Spleen (tissue), 11 donors: ENCODE measurements at regions not wholly inside any gene's neighbourhood (a gene's known extent, or its start where the extent isn't known, plus 50 kb on each side); places are given as distances from the start of the nearest gene placed in this dataset.
"Not testable (repeated sequence)": the region's sequence is repeated elsewhere in the genome, so short reads cannot be mapped to it uniquely, and the experiment has no call there.

Experiments
- DNase-seq: peaks from one replicate; pipeline ENCODE4 v3.0.0-alpha.2; 2020
- H3K27ac ChIP-seq, 8 donors: fragments of 200-600 bp; sonication (generic) in 7 of 8; 1 replicate in 4 of 8; 2 replicates in 4 of 8; pipeline versions ENCODE4 v1.5.0 to v1.8.0; 2016 to 2021; ENCODE audit warnings: inconsistent platforms in 4 of 8, mild to moderate bottlenecking in 4 of 8, moderate library complexity in 1 of 8
- H3K27me3 ChIP-seq, 7 donors: fragments of 200-600 bp; sonication (generic) in 6 of 7; replicated peaks in 1 of 7; 1 replicate in 4 of 7; 2 replicates in 3 of 7; pipeline versions ENCODE4 v1.5.0 to v1.8.0; 2016 to 2021; ENCODE audit warnings: inconsistent platforms in 3 of 7, mild to moderate bottlenecking in 1 of 7
- H3K36me3 ChIP-seq, 6 donors: fragments of 200-600 bp; sonication (generic) in 5 of 6; 1 replicate in 4 of 6; 2 replicates in 2 of 6; pipeline versions ENCODE4 v1.5.0 to v1.8.0; 2016 to 2021; ENCODE audit warnings: inconsistent platforms in 2 of 6
- H3K4me1 ChIP-seq, 6 donors: fragments of 200-600 bp; sonication (generic) in 5 of 6; 1 replicate in 3 of 6; 2 replicates in 3 of 6; pipeline versions ENCODE4 v1.5.0 to v1.8.0; 2016 to 2021; ENCODE audit warnings: inconsistent platforms in 3 of 6
- H3K4me3 ChIP-seq, 8 donors: fragments of 200-600 bp; sonication (generic) in 7 of 8; 1 replicate in 4 of 8; 2 replicates in 4 of 8; pipeline versions ENCODE4 v1.5.0 to v1.8.0; 2016 to 2021; ENCODE audit warnings: inconsistent platforms in 4 of 8, mild to moderate bottlenecking in 4 of 8, moderate library complexity in 2 of 8
- H3K9me3 ChIP-seq, 8 donors: fragments of 200-600 bp; sonication (generic) in 7 of 8; 1 replicate in 4 of 8; 2 replicates in 4 of 8; pipeline versions ENCODE4 v1.5.0 to v1.8.0; 2016 to 2021; ENCODE audit warnings: inconsistent platforms in 4 of 8
- CTCF ChIP-seq, 11 experiments: fragments of 200-600 bp in 7 of 11; fragments of 450-650 bp in 4 of 11; sonication (generic) in 4 of 11; IDR thresholded peaks in 8 of 11; conservative IDR thresholded peaks in 3 of 11; 1 replicate in 7 of 11; 2 replicates in 4 of 11; pipeline versions ENCODE4 v1.4.0 to v1.8.0; 2016 to 2021; ENCODE audit warnings: antibody characterized with exemption in 11 of 11, inconsistent platforms in 4 of 11, mild to moderate bottlenecking in 1 of 11
- POLR2A ChIP-seq, 3 donors: fragments of 450-650 bp; IDR thresholded peaks; one replicate each; pipeline ENCODE4 v1.5.1; 2017; ENCODE audit warnings: antibody characterized with exemption in 3 of 3, mild to moderate bottlenecking in 1 of 3
- POLR2AphosphoS5 ChIP-seq, 3 donors: sonication (generic); formaldehyde crosslinking; IDR thresholded peaks; one replicate each; pipeline ENCODE4 v1.5.1; 2017; ENCODE audit warnings: antibody characterized with exemption in 3 of 3
- WGBS, 5 donors: extraction: QIAGEN DNeasy Blood & Tissue Kit in 3 of 5; methylation state at CpG; one replicate each; pipeline versions ENCODE4 v1.1.5 to v1.1.7; 2013 to 2018; 5-methylcytosine and 5-hydroxymethylcytosine counted together
- intact Hi-C: fragments of 100-400 bp; cut with DNase I; formaldehyde crosslinking; loops from one replicate; pipeline ENCODE4 v1.15.0; 2023; ENCODE audit warnings: low total_unique reads
- donor health status: healthy with polysubstance abuse.
- donor health status: DM: no; HTN: no; CAD: no; lungs with moderate emphysema.
- donor health status: DM: no; HTN: no; CAD: no.
- donor health status: Bipolar disorder and iron deficiency.
- donor health status: healthy.
- donor health status: DM: no; HTN: no; CAD: no.
- donor health status: DM: yes; HTN: yes; CAD: no.

GRCh38 chr2:203621981-203622515 lies 84.4 kb upstream of the CD28 start:
- peaks cover 0 to 5% (median 0%) of the 10 kb centered on the region in 8 donors for H3K9me3 ChIP-seq
- intact Hi-C loops: no loop called here
- no peaks in the 10 kb centered on the region for H3K27me3 ChIP-seq
- WGBS, 5 donors: 72 to 88% (median 83%) methylated on average over 5 of the region's 5 CpGs
- no peaks in the 10 kb centered on the region for H3K36me3 ChIP-seq
- peaks cover 0 to 7% (median 0%) of the 10 kb centered on the region in 6 donors for H3K4me1 ChIP-seq
- no peak overlapping the region for H3K27ac ChIP-seq
- no peak for TF ChIP-seq CTCF (IDR thresholded peaks at IDR 0.05 in 8 of 11, conservative IDR thresholded peaks at IDR 0.05 in 3 of 11)
- TF ChIP-seq POLR2AphosphoS5 (IDR thresholded peaks at IDR 0.05): no peak
- no peak for TF ChIP-seq POLR2A (IDR thresholded peaks at IDR 0.05)
- no peak for DNase-seq
- no peak overlapping the region for H3K4me3 ChIP-seq

GRCh38 chr2:203623096-203623495 lies 83.3 kb upstream of the CD28 start:
- TF ChIP-seq CTCF (IDR thresholded peaks at IDR 0.05 in 8 of 11, conservative IDR thresholded peaks at IDR 0.05 in 3 of 11) (no peak), POLR2A (IDR thresholded peaks at IDR 0.05) (no peak), POLR2AphosphoS5 (IDR thresholded peaks at IDR 0.05) (no peak)
- Histone ChIP-seq H3K27ac (peak overlapping the region in 5 of 8 donors; percentile 47 to 67 (median 53)), H3K36me3 (no peaks in the 10 kb centered on the region), H3K4me3 (no peak overlapping the region), H3K4me1 (peaks cover 0 to 4% (median 0%) of the 10 kb centered on the region in 6 donors), H3K9me3 (peaks cover 0 to 5% (median 0%) of the 10 kb centered on the region in 8 donors), H3K27me3 (no peaks in the 10 kb centered on the region)
- 81 to 96% (median 87%) methylated on average over 3 of the region's 3 CpGs for WGBS, 5 donors
- DNase-seq: no peak
- intact Hi-C loops: no loop called here

GRCh38 chr2:203623661-203624060 lies 82.8 kb upstream of the CD28 start:
- DNase-seq: no peak
- 42 to 47% (median 45%) methylated on average over 6 of the region's 6 CpGs for WGBS, 5 donors
- Histone ChIP-seq H3K9me3 (peaks cover 0 to 5% (median 0%) of the 10 kb centered on the region in 8 donors), H3K27me3 (no peaks in the 10 kb centered on the region), H3K36me3 (no peaks in the 10 kb centered on the region), H3K4me1 (peaks cover 0 to 4% (median 0%) of the 10 kb centered on the region in 6 donors), H3K4me3 (no peak overlapping the region), H3K27ac (peak overlapping the region in 5 of 8 donors; percentile 47 to 67 (median 53))
- no peak for TF ChIP-seq CTCF (IDR thresholded peaks at IDR 0.05 in 8 of 11, conservative IDR thresholded peaks at IDR 0.05 in 3 of 11)
- TF ChIP-seq POLR2A (IDR thresholded peaks at IDR 0.05): no peak
- no peak for TF ChIP-seq POLR2AphosphoS5 (IDR thresholded peaks at IDR 0.05)
- intact Hi-C loops: no loop called here

- Histone ChIP-seq H3K27ac (peak overlapping the region in 7 of 8 donors; percentile 1 to 55 (median 39)), H3K27me3 (no peaks in the 10 kb centered on the region), H3K9me3 (peaks cover 0 to 5% (median 0%) of the 10 kb centered on the region in 8 donors), H3K4me3 (no peak overlapping the region), H3K36me3 (no peaks in the 10 kb centered on the region), H3K4me1 (peaks cover 0 to 4% (median 0%) of the 10 kb centered on the region in 6 donors)
- intact Hi-C loops: no loop called here
- no peak for DNase-seq
- TF ChIP-seq POLR2A (IDR thresholded peaks at IDR 0.05) (no peak), POLR2AphosphoS5 (IDR thresholded peaks at IDR 0.05) (no peak), CTCF (IDR thresholded peaks at IDR 0.05 in 8 of 11, conservative IDR thresholded peaks at IDR 0.05 in 3 of 11) (no peak)
- WGBS, 5 donors: 81 to 97% (median 91%) methylated on average over 1 of the region's 1 CpG
Observed at GRCh38 chr2:203625701-203626100, 80.7 kb upstream of the CD28 start.

- H3K27me3 ChIP-seq, H3K4me1 ChIP-seq, DNase-seq, H3K36me3 ChIP-seq, H3K9me3 ChIP-seq, intact Hi-C loops, H3K4me3 ChIP-seq: not testable (repeated sequence)
- WGBS, 5 donors: 80 to 90% (median 88%) methylated on average over 4 of the region's 4 CpGs
- H3K27ac ChIP-seq: peak overlapping the region in 7 of 8 donors; percentile 1 to 55 (median 39)
Observed at GRCh38 chr2:203626247-203626646, 80.2 kb upstream of the CD28 start.
